KBM-7 (cell line): ENCODE measurements at regions not wholly inside any gene's neighbourhood (a gene's known extent, or its start where the extent isn't known, plus 50 kb on each side); places are given as distances from the start of the nearest gene placed in this dataset.

Experiments used
- DNase-seq: peaks from one replicate; pipeline ENCODE4 v3.0.0-alpha.2; 2015
- in situ Hi-C: fragments of 300-500 bp; cut with MboI; formaldehyde crosslinking; loops from 2 replicates; pipeline ENCODE4 v1.14.3; 2020; ENCODE audit warnings: low sequenced_read_pairs, low pct_unique_long_range_greater_than_20kb, mixed read lengths

- DNase-seq = no peak
- in situ Hi-C loops = no loop called here
Observed at GRCh38 chr11:29438815-29439214, 578.0 kb downstream of the KCNA4 start.

- in situ Hi-C loops = no loop called here
- no peak for DNase-seq
Observed at GRCh38 chr11:29435421-29435820, 581.4 kb downstream of the KCNA4 start.

GRCh38 chr11:29432719-29433325 is 584.0 kb downstream of the KCNA4 start:
- in situ Hi-C loops = no loop called here
- DNase-seq = peak; percentile 50

GRCh38 chr11:29405305-29405704 is 611.5 kb downstream of the KCNA4 start:
- in situ Hi-C loops = no loop called here

GRCh38 chr11:29395555-29396072 is 621.2 kb downstream of the KCNA4 start:
- DNase-seq = no peak
- in situ Hi-C loops = no loop called here

More at GRCh38 chr11:29405305-29405704, 611.5 kb downstream of the KCNA4 start:
- DNase-seq = no peak

GRCh38 chr11:29389793-29390192 is 627.0 kb downstream of the KCNA4 start:
- no peak for DNase-seq
- in situ Hi-C loops = no loop called here

GRCh38 chr11:29373725-29374124 is 643.1 kb downstream of the KCNA4 start:
- no peak for DNase-seq
- in situ Hi-C loops = no loop called here

- in situ Hi-C loops = no loop called here
- no peak for DNase-seq
Observed at GRCh38 chr11:29368126-29368525, 648.7 kb downstream of the KCNA4 start.

GRCh38 chr11:29364006-29364405 is 652.8 kb downstream of the KCNA4 start:
- in situ Hi-C loops = no loop called here
- DNase-seq = no peak

- DNase-seq = no peak
- in situ Hi-C loops = no loop called here
Observed at GRCh38 chr11:29361369-29361768, 655.5 kb downstream of the KCNA4 start.

GRCh38 chr11:29353833-29354232 is 663.0 kb downstream of the KCNA4 start:
- no peak for DNase-seq
- in situ Hi-C loops = no loop called here

GRCh38 chr11:29352273-29352795 is 664.5 kb downstream of the KCNA4 start:
- DNase-seq = no peak
- in situ Hi-C loops = no loop called here

- DNase-seq = no peak
- in situ Hi-C loops = no loop called here
Observed at GRCh38 chr11:29351301-29351873, 665.4 kb downstream of the KCNA4 start.

- in situ Hi-C loops = no loop called here
- DNase-seq = peak; percentile 66
Observed at GRCh38 chr11:29343465-29344333, 673.1 kb downstream of the KCNA4 start.

- in situ Hi-C loops = no loop called here
- no peak for DNase-seq
Observed at GRCh38 chr11:29336727-29337575, 679.9 kb downstream of the KCNA4 start.

- no peak for DNase-seq
- in situ Hi-C loops = no loop called here
Observed at GRCh38 chr11:29334776-29335130, 682.1 kb downstream of the KCNA4 start.

GRCh38 chr11:29333993-29334775 is 682.6 kb downstream of the KCNA4 start:
- in situ Hi-C loops = no loop called here
- peak; percentile 44 for DNase-seq

- in situ Hi-C loops = no loop called here
- no peak for DNase-seq
Observed at GRCh38 chr11:29331451-29332010, 685.3 kb downstream of the KCNA4 start.
